ENCODE measurements at regions not wholly inside any gene's neighbourhood (a gene's known extent, or its start where the extent isn't known, plus 50 kb on each side); places are given as distances from the start of the nearest gene placed in this dataset.

- Histone ChIP-seq H3K79me2 (no peaks in the 10 kb centered on the region), H3K36me3 (ENCODE audit: control insufficient read depth, insufficient read depth, low read length) (no peaks in the 10 kb centered on the region), H3K27me3 (ENCODE audit: control insufficient read depth, insufficient read depth, low read length) (no peaks in the 10 kb centered on the region), H3K4me3 (ENCODE audit: low read depth, low read length) (no peak overlapping the region), H3K9ac (no peak overlapping the region), H3K4me1 (no peaks in the 10 kb centered on the region), H3K27ac (no peak overlapping the region), H3K9me3 (ENCODE audit: control insufficient read depth, low read length) (no peaks in the 10 kb centered on the region), H3K4me2 (ENCODE audit: low read length) (no peak overlapping the region), H2AFZ (no peak overlapping the region)
- TF ChIP-seq CTCF (IDR thresholded peaks at IDR 0.05): no peak
Observed at GRCh38 chr5:99317136-99317535, 388.3 kb upstream of the CHD1 start.

- H3K4me1 ChIP-seq: no peaks in the 10 kb centered on the region
- no peak overlapping the region for H3K4me2 ChIP-seq (ENCODE audit: low read length)
- no peak overlapping the region for H3K4me3 ChIP-seq (ENCODE audit: low read depth, low read length)
- H3K9ac ChIP-seq: no peak overlapping the region
- no peaks in the 10 kb centered on the region for H3K79me2 ChIP-seq
- H3K27me3 ChIP-seq (ENCODE audit: control insufficient read depth, insufficient read depth, low read length): no peaks in the 10 kb centered on the region
- no peaks in the 10 kb centered on the region for H3K36me3 ChIP-seq (ENCODE audit: control insufficient read depth, insufficient read depth, low read length)
- H2AFZ ChIP-seq: no peak overlapping the region
- H3K27ac ChIP-seq: no peak overlapping the region
- no peak for TF ChIP-seq CTCF (IDR thresholded peaks at IDR 0.05)
- no peaks in the 10 kb centered on the region for H3K9me3 ChIP-seq (ENCODE audit: control insufficient read depth, low read length)
Observed at GRCh38 chr5:99316484-99316883, 387.7 kb upstream of the CHD1 start.

- no peak overlapping the region for H3K4me3 ChIP-seq (ENCODE audit: low read depth, low read length)
- H3K27me3 ChIP-seq (ENCODE audit: control insufficient read depth, insufficient read depth, low read length): no peaks in the 10 kb centered on the region
- H3K36me3 ChIP-seq (ENCODE audit: control insufficient read depth, insufficient read depth, low read length): no peaks in the 10 kb centered on the region
- no peak overlapping the region for H2AFZ ChIP-seq
- H3K4me2 ChIP-seq (ENCODE audit: low read length): no peak overlapping the region
- H3K9ac ChIP-seq: no peak overlapping the region
- no peaks in the 10 kb centered on the region for H3K9me3 ChIP-seq (ENCODE audit: control insufficient read depth, low read length)
- no peaks in the 10 kb centered on the region for H3K4me1 ChIP-seq
- H3K79me2 ChIP-seq: no peaks in the 10 kb centered on the region
- H3K27ac ChIP-seq: no peak overlapping the region
- no peak for TF ChIP-seq CTCF (IDR thresholded peaks at IDR 0.05)
Observed at GRCh38 chr5:99315413-99316183, 386.8 kb upstream of the CHD1 start.

- no peak for TF ChIP-seq CTCF (IDR thresholded peaks at IDR 0.05)
- no peak overlapping the region for H3K27ac ChIP-seq
- no peaks in the 10 kb centered on the region for H3K4me1 ChIP-seq
- H3K36me3 ChIP-seq (ENCODE audit: control insufficient read depth, insufficient read depth, low read length): no peaks in the 10 kb centered on the region
- no peak overlapping the region for H2AFZ ChIP-seq
- H3K79me2 ChIP-seq: no peaks in the 10 kb centered on the region
- H3K9me3 ChIP-seq (ENCODE audit: control insufficient read depth, low read length): no peaks in the 10 kb centered on the region
- H3K4me2 ChIP-seq (ENCODE audit: low read length): no peak overlapping the region
- H3K9ac ChIP-seq: no peak overlapping the region
- H3K4me3 ChIP-seq (ENCODE audit: low read depth, low read length): no peak overlapping the region
- no peaks in the 10 kb centered on the region for H3K27me3 ChIP-seq (ENCODE audit: control insufficient read depth, insufficient read depth, low read length)
Observed at GRCh38 chr5:99314721-99315120, 385.9 kb upstream of the CHD1 start.

- Histone ChIP-seq H3K79me2 (no peaks in the 10 kb centered on the region), H3K27ac (no peak overlapping the region), H3K4me1 (no peaks in the 10 kb centered on the region), H3K27me3 (ENCODE audit: control insufficient read depth, insufficient read depth, low read length) (no peaks in the 10 kb centered on the region), H3K9ac (no peak overlapping the region), H3K4me2 (ENCODE audit: low read length) (no peak overlapping the region), H2AFZ (no peak overlapping the region), H3K9me3 (ENCODE audit: control insufficient read depth, low read length) (no peaks in the 10 kb centered on the region), H3K4me3 (ENCODE audit: low read depth, low read length) (no peak overlapping the region), H3K36me3 (ENCODE audit: control insufficient read depth, insufficient read depth, low read length) (no peaks in the 10 kb centered on the region)
- TF ChIP-seq CTCF (IDR thresholded peaks at IDR 0.05): no peak
Observed at GRCh38 chr5:99308131-99308530, 379.3 kb upstream of the CHD1 start.
